MM.1S (cell line): ENCODE measurements at regions not wholly inside any gene's neighbourhood (a gene's known extent, or its start where the extent isn't known, plus 50 kb on each side); places are given as distances from the start of the nearest gene placed in this dataset.

Source experiments
- DNase-seq: peaks from one replicate; pipeline ENCODE4 v3.0.0-alpha.2; 2015
- H2AFZ ChIP-seq: fragments of 300-600 bp; sonication (generic); 2 replicates; pipeline ENCODE4 v1.6.0; 2016; ENCODE audit warnings: antibody characterized with exemption, low read length
- H3F3A ChIP-seq: fragments of 300-600 bp; sonication (generic); 2 replicates; pipeline ENCODE4 v1.6.1; 2016; ENCODE audit warnings: mild to moderate bottlenecking, antibody characterized with exemption, low read length, moderate library complexity, mixed read lengths; ENCODE audit not compliant: insufficient read depth
- H3K27ac ChIP-seq: fragments of 300-600 bp; sonication (generic); 2 replicates; pipeline ENCODE4 v1.5.1; 2016; ENCODE audit warnings: mild to moderate bottlenecking, low read length
- H3K27me3 ChIP-seq: fragments of 300-600 bp; sonication (generic); replicated peaks from 2 replicates; pipeline ENCODE4 v1.6.0; 2016; ENCODE audit warnings: low read length; ENCODE audit not compliant: insufficient read depth
- H3K36me3 ChIP-seq: fragments of 300-600 bp; sonication (generic); replicated peaks from 2 replicates; pipeline ENCODE4 v1.6.1; 2016; ENCODE audit warnings: mild to moderate bottlenecking, low read length, mixed read lengths; ENCODE audit not compliant: insufficient read depth
- H3K4me1 ChIP-seq: fragments of 300-600 bp; sonication (generic); 2 replicates; pipeline ENCODE4 v1.6.1; 2016; ENCODE audit warnings: low read length, mixed read lengths
- H3K4me2 ChIP-seq: fragments of 300-600 bp; sonication (generic); 2 replicates; pipeline ENCODE4 v1.6.0; 2016; ENCODE audit warnings: low read depth, low read length
- H3K4me3 ChIP-seq: fragments of 300-600 bp; sonication (generic); 2 replicates; pipeline ENCODE4 v1.5.1; 2016; ENCODE audit warnings: low read length, mixed read lengths
- H3K79me2 ChIP-seq: fragments of 300-600 bp; sonication (generic); 2 replicates; pipeline ENCODE4 v1.6.1; 2016; ENCODE audit warnings: mixed run types, low read length, mixed read lengths
- H3K9ac ChIP-seq: fragments of 300-600 bp; sonication (generic); 2 replicates; pipeline ENCODE4 v1.6.1; 2016; ENCODE audit warnings: low read length, mixed read lengths
- H3K9me2 ChIP-seq: fragments of 300-600 bp; sonication (generic); replicated peaks from 2 replicates; pipeline ENCODE4 v1.6.1; 2016; ENCODE audit warnings: mild to moderate bottlenecking, low read length, mixed read lengths; ENCODE audit not compliant: insufficient read depth
- H3K9me3 ChIP-seq: fragments of 300-600 bp; sonication (generic); replicated peaks from 2 replicates; pipeline ENCODE4 v1.6.1; 2016; ENCODE audit warnings: mild to moderate bottlenecking, low read length, mixed read lengths; ENCODE audit not compliant: insufficient read depth
- H4K20me1 ChIP-seq: fragments of 300-600 bp; sonication (generic); 2 replicates; pipeline ENCODE4 v1.6.1; 2016; ENCODE audit warnings: mild to moderate bottlenecking, low read length, moderate library complexity, mixed read lengths; ENCODE audit not compliant: insufficient read depth
- CTCF ChIP-seq: fragments of 300-600 bp; sonication (generic); IDR thresholded peaks from 2 replicates; pipeline ENCODE4 v1.5.1; 2016; ENCODE audit warnings: antibody characterized with exemption, low read length, mixed read lengths
- EZH2 ChIP-seq: fragments of 300-600 bp; sonication (generic); optimal IDR thresholded peaks from 2 replicates; pipeline ENCODE3; 2017; ENCODE audit warnings: low read depth, mild to moderate bottlenecking, antibody characterized with exemption, low read length, mixed read lengths
- EZH2phosphoT487 ChIP-seq: fragments of 300-600 bp; sonication (generic); IDR thresholded peaks from 2 replicates; pipeline ENCODE4 v1.6.1; 2018; ENCODE audit warnings: antibody characterized with exemption, low read length

GRCh38 chr17:37827905-37828650, 83.2 kb upstream of the HNF1B start:
- Histone ChIP-seq H3K4me3 (no peak overlapping the region), H3K27me3 (no peaks in the 10 kb centered on the region), H3K27ac (no peak overlapping the region), H3K4me2 (no peak overlapping the region), H3F3A (no peaks in the 10 kb centered on the region), H3K36me3 (no peaks in the 10 kb centered on the region), H3K9me3 (no peaks in the 10 kb centered on the region), H3K79me2 (no peaks in the 10 kb centered on the region), H3K9ac (no peak overlapping the region), H2AFZ (no peak overlapping the region), H3K9me2 (no peaks in the 10 kb centered on the region), H3K4me1 (peaks cover 9% of the 10 kb centered on the region), H4K20me1 (no peaks in the 10 kb centered on the region)
- DNase-seq: no peak
- TF ChIP-seq EZH2 (no peak), EZH2phosphoT487 (no peak), CTCF (no peak)

- TF ChIP-seq EZH2phosphoT487: no peak
- TF ChIP-seq CTCF: no peak
- TF ChIP-seq EZH2: no peak
- peaks cover 12% of the 10 kb centered on the region for H3K4me1 ChIP-seq
- no peaks in the 10 kb centered on the region for H4K20me1 ChIP-seq
- H2AFZ ChIP-seq: no peak overlapping the region
- DNase-seq: no peak
- no peaks in the 10 kb centered on the region for H3K36me3 ChIP-seq
- no peak overlapping the region for H3K9ac ChIP-seq
- H3K27me3 ChIP-seq: no peaks in the 10 kb centered on the region
- H3K9me3 ChIP-seq: no peaks in the 10 kb centered on the region
- no peak overlapping the region for H3K27ac ChIP-seq
- no peaks in the 10 kb centered on the region for H3K79me2 ChIP-seq
- no peaks in the 10 kb centered on the region for H3F3A ChIP-seq
- no peak overlapping the region for H3K4me2 ChIP-seq
- H3K4me3 ChIP-seq: no peak overlapping the region
- H3K9me2 ChIP-seq: no peaks in the 10 kb centered on the region
Observed at GRCh38 chr17:37826497-37827430, 81.9 kb upstream of the HNF1B start.

GRCh38 chr17:37825851-37826250, 81.0 kb upstream of the HNF1B start:
- H3K4me2 ChIP-seq: no peak overlapping the region
- H3K4me1 ChIP-seq: peaks cover 19% of the 10 kb centered on the region
- H3K9me3 ChIP-seq: no peaks in the 10 kb centered on the region
- H4K20me1 ChIP-seq: no peaks in the 10 kb centered on the region
- H3K9ac ChIP-seq: no peak overlapping the region
- DNase-seq: no peak
- no peak for TF ChIP-seq EZH2
- TF ChIP-seq EZH2phosphoT487: no peak
- no peak for TF ChIP-seq CTCF
- H3K79me2 ChIP-seq: no peaks in the 10 kb centered on the region
- H3K27me3 ChIP-seq: no peaks in the 10 kb centered on the region
- H3K27ac ChIP-seq: no peak overlapping the region
- H3F3A ChIP-seq: peaks cover 7% of the 10 kb centered on the region
- H3K36me3 ChIP-seq: no peaks in the 10 kb centered on the region
- H2AFZ ChIP-seq: no peak overlapping the region
- no peaks in the 10 kb centered on the region for H3K9me2 ChIP-seq
- no peak overlapping the region for H3K4me3 ChIP-seq
